GM12892 (cell line): ENCODE measurements at regions not wholly inside any gene's neighbourhood (a gene's known extent, or its start where the extent isn't known, plus 50 kb on each side); places are given as distances from the start of the nearest gene placed in this dataset.

Experiments
- POLR2A ChIP-seq: IDR thresholded peaks from 2 replicates; pipeline ENCODE4 v1.6.1; 2011; ENCODE audit warnings: low read depth, low read length, control low read depth
- POLR2AphosphoS5 ChIP-seq: IDR thresholded peaks from 2 replicates; pipeline ENCODE4 v1.6.1; 2011; ENCODE audit warnings: low read depth, low read length, control low read depth
- TAF1 ChIP-seq: IDR thresholded peaks from 2 replicates; pipeline ENCODE4 v1.6.1; 2011; ENCODE audit warnings: low read depth, mild to moderate bottlenecking, control low read depth, low read length, borderline replicate concordance

GRCh38 chr11:44421090-44421675, 111.2 kb upstream of the ALX4 start:
- TF ChIP-seq POLR2A: no peak
- no peak for TF ChIP-seq TAF1
- TF ChIP-seq POLR2AphosphoS5: no peak
